ENCODE measurements at regions not wholly inside any gene's neighbourhood (a gene's known extent, or its start where the extent isn't known, plus 50 kb on each side); places are given as distances from the start of the nearest gene placed in this dataset.

DNA sequence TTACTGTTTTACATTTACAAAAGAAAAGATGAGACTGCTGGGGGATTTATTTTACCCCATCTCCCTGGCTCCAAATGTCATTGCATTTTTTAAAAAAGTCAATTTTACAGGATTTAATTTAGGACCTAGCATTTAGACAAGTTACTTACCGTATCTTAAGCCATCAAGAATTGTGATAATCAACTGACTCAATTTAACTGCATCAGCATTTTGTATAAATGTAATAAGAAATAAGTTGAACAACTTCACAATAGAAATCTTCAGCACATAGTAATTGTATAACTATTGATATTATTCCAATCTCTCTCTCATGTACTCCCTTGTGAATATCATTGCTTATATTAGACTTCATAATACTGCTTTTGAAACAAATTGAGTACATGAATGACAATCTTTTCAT is 907.5 kb upstream of the SLC10A2 start:
- Histone ChIP-seq H3K27ac (ENCODE audit: extremely low read depth, low read depth, low read length) (no peak overlapping the region), H3K9me3 (ENCODE audit: control insufficient read depth, insufficient read depth, low read depth, low read length) (no peaks in the 10 kb centered on the region), H3K4me1 (ENCODE audit: control insufficient read depth, insufficient read depth, low read length) (no peaks in the 10 kb centered on the region), H3K4me3 (ENCODE audit: low read depth, low read length) (no peak overlapping the region), H3K36me3 (ENCODE audit: control insufficient read depth in 2 of 2, insufficient read depth in 1 of 2, low read length in 2 of 2) (no peaks in the 10 kb centered on the region)
- POLR2A ChIA-PET: no interaction called here
- CTCF ChIA-PET: no interaction called here
- TF ChIP-seq ZBTB48 (tag by site-specific recombination; IDR thresholded peaks at IDR 0.05) (no peak), ZNF747 (tag by site-specific recombination; IDR thresholded peaks at IDR 0.05) (no peak), ZSCAN18 (tag by site-specific recombination; IDR thresholded peaks at IDR 0.05) (no peak), ZNF223 (tag by site-specific recombination; IDR thresholded peaks at IDR 0.05) (no peak)

GRCh38 chr13:103969520-103970050 is 903.4 kb upstream of the SLC10A2 start:
- no peaks in the 10 kb centered on the region for H3K9me3 ChIP-seq (ENCODE audit: control insufficient read depth, insufficient read depth, low read depth, low read length)
- H3K27ac ChIP-seq (ENCODE audit: extremely low read depth, low read depth, low read length): no peak overlapping the region
- ChIA-PET POLR2A (no interaction called here), CTCF (no interaction called here)
- no peak overlapping the region for H3K4me3 ChIP-seq (ENCODE audit: low read depth, low read length)
- no peaks in the 10 kb centered on the region for H3K4me1 ChIP-seq (ENCODE audit: control insufficient read depth, insufficient read depth, low read length)
- no peaks in the 10 kb centered on the region for H3K36me3 ChIP-seq (ENCODE audit: control insufficient read depth in 2 of 2, insufficient read depth in 1 of 2, low read length in 2 of 2)
- no peak for TF ChIP-seq ZNF513 (tag by site-specific recombination; IDR thresholded peaks at IDR 0.05)
- no peak for TF ChIP-seq MZF1 (tag by site-specific recombination; IDR thresholded peaks at IDR 0.05; ENCODE audit: borderline replicate concordance)
- no peak for TF ChIP-seq ZNF426 (tag by site-specific recombination; IDR thresholded peaks at IDR 0.05)
- TF ChIP-seq ZNF311 (tag by site-specific recombination; IDR thresholded peaks at IDR 0.05; ENCODE audit: borderline replicate concordance): no peak
- no peak for TF ChIP-seq ZNF707 (tag by site-specific recombination; IDR thresholded peaks at IDR 0.05)
- no peak for TF ChIP-seq HOXA7 (CRISPR knock-in tag; IDR thresholded peaks at IDR 0.05; ENCODE audit: borderline replicate concordance)
- no peak for TF ChIP-seq ZNF473 (tag by site-specific recombination; IDR thresholded peaks at IDR 0.05)
- TF ChIP-seq ZNF544 (tag by site-specific recombination; IDR thresholded peaks at IDR 0.05): no peak
- TF ChIP-seq OVOL3 (tag by site-specific recombination; IDR thresholded peaks at IDR 0.05): no peak
- no peak for TF ChIP-seq ZXDB (tag by site-specific recombination; IDR thresholded peaks at IDR 0.05)
- no peak for TF ChIP-seq ZEB2 (tag by site-specific recombination; IDR thresholded peaks at IDR 0.05)
- no peak for TF ChIP-seq ZFP37 (tag by site-specific recombination; IDR thresholded peaks at IDR 0.05)
- no peak for TF ChIP-seq BCL11A (tag by site-specific recombination; IDR thresholded peaks at IDR 0.05; ENCODE audit: low read depth)
- TF ChIP-seq ZSCAN4 (tag by site-specific recombination; IDR thresholded peaks at IDR 0.05): no peak

- no peaks in the 10 kb centered on the region for H3K4me1 ChIP-seq (ENCODE audit: control insufficient read depth, insufficient read depth, low read length)
- H3K36me3 ChIP-seq (ENCODE audit: control insufficient read depth in 2 of 2, insufficient read depth in 1 of 2, low read length in 2 of 2): no peaks in the 10 kb centered on the region
- H3K4me3 ChIP-seq (ENCODE audit: low read depth, low read length): no peak overlapping the region
- POLR2A ChIA-PET: no interaction called here
- no peak overlapping the region for H3K27ac ChIP-seq (ENCODE audit: extremely low read depth, low read depth, low read length)
- H3K9me3 ChIP-seq (ENCODE audit: control insufficient read depth, insufficient read depth, low read depth, low read length): no peaks in the 10 kb centered on the region
- CTCF ChIA-PET: no interaction called here
- TF ChIP-seq, protein P1, sequence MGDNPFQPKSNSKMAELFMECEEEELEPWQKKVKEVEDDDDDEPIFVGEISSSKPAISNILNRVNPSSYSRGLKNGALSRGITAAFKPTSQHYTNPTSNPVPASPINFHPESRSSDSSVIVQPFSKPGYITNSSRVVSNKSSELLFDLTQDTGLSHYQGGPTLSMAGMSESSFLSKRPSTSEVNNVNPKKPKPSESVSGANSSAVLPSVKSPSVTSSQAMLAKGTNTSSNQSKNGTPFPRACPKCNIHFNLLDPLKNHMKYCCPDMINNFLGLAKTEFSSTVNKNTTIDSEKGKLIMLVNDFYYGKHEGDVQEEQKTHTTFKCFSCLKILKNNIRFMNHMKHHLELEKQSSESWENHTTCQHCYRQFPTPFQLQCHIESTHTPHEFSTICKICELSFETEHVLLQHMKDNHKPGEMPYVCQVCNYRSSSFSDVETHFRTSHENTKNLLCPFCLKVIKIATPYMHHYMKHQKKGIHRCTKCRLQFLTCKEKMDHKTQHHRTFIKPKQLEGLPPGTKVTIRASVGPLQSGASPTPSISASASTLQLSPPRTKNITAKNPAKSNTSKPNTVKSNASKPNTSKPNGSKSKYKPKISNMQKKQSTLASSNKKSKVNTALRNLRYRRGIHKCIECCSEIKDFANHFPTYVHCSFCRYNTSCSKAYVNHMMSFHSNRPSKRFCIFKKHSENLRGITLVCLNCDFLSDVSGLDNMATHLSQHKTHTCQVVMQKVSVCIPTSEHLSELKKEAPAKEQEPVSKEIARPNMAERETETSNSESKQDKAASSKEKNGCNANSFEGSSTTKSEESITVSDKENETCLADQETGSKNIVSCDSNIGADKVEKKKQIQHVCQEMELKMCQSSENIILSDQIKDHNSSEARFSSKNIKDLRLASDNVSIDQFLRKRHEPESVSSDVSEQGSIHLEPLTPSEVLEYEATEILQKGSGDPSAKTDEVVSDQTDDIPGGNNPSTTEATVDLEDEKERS (tag by site-specific recombination; IDR thresholded peaks at IDR 0.05): no peak
- TF ChIP-seq ZNF600 (tag by site-specific recombination; IDR thresholded peaks at IDR 0.05) (no peak), ZNF548 (tag by site-specific recombination; IDR thresholded peaks at IDR 0.05) (no peak), ZNF341 (tag by site-specific recombination; IDR thresholded peaks at IDR 0.05; ENCODE audit: low read depth) (no peak), ZBTB17 (tag by site-specific recombination; IDR thresholded peaks at IDR 0.05) (no peak), ZNF791 (tag by site-specific recombination; IDR thresholded peaks at IDR 0.05) (no peak)
Observed at GRCh38 chr13:103965506-103966243, 899.5 kb upstream of the SLC10A2 start.
